ENCODE measurements at regions not wholly inside any gene's neighbourhood (a gene's known extent, or its start where the extent isn't known, plus 50 kb on each side); places are given as distances from the start of the nearest gene placed in this dataset.

DNA sequence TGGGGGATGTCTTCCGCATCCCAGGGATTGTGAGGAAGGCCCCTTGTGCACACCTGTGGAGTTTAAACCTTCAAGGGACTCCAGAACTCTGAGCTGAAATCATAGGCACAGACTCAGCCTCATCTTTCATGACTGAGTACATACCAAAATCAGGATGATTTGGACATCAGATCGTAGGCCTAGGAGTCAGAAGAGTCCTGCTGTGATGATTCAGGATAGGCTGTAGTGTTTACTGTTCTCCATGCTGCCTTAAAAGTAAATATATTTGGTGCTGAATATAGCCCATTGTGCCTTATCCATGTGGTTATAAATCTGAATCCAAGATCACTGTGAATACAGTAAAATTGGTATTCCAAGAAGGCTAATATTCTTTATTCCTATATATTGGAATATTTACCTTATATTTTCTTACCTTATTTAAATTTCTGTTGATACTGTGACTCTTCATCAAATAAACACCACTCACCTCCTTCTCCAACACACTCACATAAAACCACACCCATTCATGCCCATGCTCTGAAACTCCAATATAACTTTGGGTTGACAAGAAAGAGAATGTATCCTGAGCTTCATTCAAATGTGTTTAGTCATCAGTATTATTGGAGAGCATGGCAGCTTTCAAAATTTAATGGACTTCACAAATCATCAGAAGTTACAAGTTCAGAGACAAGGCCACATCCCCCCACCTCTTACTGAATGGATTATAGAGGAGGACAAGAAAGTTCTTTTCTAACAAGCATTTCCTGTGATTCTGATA lies 561.4 kb upstream of the LINC00305 start:
- DNase-seq (ENCODE audit: low spot score): no peak
- Mint-ChIP-seq H3K36me3 (ENCODE audit: low read depth, unreplicated experiment) (no peaks in the 10 kb centered on the region), H3K9me3 (ENCODE audit: unreplicated experiment) (no peaks in the 10 kb centered on the region), H3K4me3 (ENCODE audit: unreplicated experiment) (no peak overlapping the region), H3K27ac (ENCODE audit: unreplicated experiment) (no peak overlapping the region), H3K27me3 (ENCODE audit: unreplicated experiment) (no peaks in the 10 kb centered on the region), H3K4me1 (ENCODE audit: unreplicated experiment) (peaks cover 3% of the 10 kb centered on the region)
- TF ChIP-seq CTCF (IDR thresholded peaks at IDR 0.05; ENCODE audit: unreplicated experiment): no peak

DNA sequence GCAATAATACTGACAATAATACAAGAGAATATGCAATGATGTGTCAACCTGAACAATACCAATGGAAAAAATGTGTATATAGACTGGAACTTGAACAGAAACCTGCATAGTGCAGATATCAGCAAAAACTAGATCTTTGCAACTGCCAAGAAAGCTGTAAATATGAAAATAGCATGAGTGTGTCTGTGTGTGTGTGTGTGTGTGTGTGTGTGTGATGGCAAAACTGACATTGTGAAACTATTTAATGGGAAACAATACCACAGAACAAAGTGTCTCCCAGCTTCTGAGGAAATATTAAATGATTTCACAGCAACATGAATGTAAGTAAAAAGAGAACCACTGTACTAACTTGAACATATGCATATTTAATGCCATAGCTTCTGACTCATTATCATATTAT lies 558.2 kb upstream of the LINC00305 start:
- DNase-seq (ENCODE audit: low spot score): no peak
- Mint-ChIP-seq H3K27me3 (ENCODE audit: unreplicated experiment) (no peaks in the 10 kb centered on the region), H3K36me3 (ENCODE audit: low read depth, unreplicated experiment) (no peaks in the 10 kb centered on the region), H3K4me1 (ENCODE audit: unreplicated experiment) (no peaks in the 10 kb centered on the region), H3K9me3 (ENCODE audit: unreplicated experiment) (no peaks in the 10 kb centered on the region), H3K27ac (ENCODE audit: unreplicated experiment) (no peak overlapping the region), H3K4me3 (ENCODE audit: unreplicated experiment) (no peak overlapping the region)
- no peak for TF ChIP-seq CTCF (IDR thresholded peaks at IDR 0.05; ENCODE audit: unreplicated experiment)

DNA sequence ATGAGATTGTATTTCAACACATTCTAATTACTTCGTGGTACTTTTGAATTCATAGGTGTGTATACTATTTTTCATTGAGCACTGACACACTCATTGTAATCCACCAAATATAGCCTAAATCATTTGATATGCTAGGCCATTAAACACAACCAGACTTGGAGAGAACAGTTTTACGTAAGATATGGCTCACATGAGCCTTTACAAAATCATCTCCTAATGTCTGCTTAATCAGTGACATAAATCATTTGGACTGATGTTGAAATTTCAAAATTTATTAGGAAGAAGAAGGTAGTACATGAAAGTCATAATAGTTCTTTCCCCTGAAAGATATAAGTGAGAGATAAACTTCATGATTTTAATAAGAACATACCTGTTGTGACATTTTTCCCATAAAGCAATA lies 550.2 kb upstream of the LINC00305 start:
- H3K27me3 Mint-ChIP-seq (ENCODE audit: unreplicated experiment): peaks cover 4% of the 10 kb centered on the region
- H3K27ac Mint-ChIP-seq (ENCODE audit: unreplicated experiment): no peak overlapping the region
- no peaks in the 10 kb centered on the region for H3K36me3 Mint-ChIP-seq (ENCODE audit: low read depth, unreplicated experiment)
- no peaks in the 10 kb centered on the region for H3K4me1 Mint-ChIP-seq (ENCODE audit: unreplicated experiment)
- no peak for TF ChIP-seq CTCF (IDR thresholded peaks at IDR 0.05; ENCODE audit: unreplicated experiment)
- H3K4me3 Mint-ChIP-seq (ENCODE audit: unreplicated experiment): no peak overlapping the region
- no peak for DNase-seq (ENCODE audit: low spot score)
- no peaks in the 10 kb centered on the region for H3K9me3 Mint-ChIP-seq (ENCODE audit: unreplicated experiment)

DNA sequence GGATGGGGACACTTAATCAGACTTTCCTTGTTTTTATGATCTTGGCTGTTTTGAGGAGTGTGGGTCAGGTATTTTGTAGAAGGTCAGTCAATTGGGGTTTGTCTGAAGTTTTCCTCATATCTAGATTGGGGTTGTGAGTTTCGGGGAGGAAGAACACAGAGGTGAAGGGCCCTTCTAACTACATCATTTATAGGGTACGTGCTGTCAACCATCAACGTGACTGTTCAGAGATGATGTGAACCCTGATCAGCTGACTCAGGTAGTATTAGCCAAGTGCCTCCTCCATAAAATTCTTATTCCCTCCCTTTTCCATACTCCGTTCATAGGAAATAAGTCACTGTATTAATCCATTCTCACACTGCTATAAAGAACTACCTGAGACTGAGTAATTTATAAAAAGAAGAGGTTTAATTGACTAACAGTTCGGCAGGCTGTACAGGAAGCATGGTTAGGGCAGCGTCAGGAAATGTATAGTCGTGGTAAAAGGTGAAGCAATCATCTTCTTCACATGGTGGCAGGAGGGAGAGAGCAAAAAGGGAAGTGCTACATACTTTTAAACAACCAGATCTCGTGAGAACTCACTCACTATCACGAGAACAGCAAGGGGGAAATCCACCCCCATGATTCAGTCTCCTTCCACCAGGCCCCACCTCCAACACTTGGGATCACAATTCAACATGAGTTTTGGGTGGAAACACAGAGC lies 547.1 kb upstream of the LINC00305 start:
- DNase-seq (ENCODE audit: low spot score): no peak
- H3K4me3 Mint-ChIP-seq (ENCODE audit: unreplicated experiment): no peak overlapping the region
- no peaks in the 10 kb centered on the region for H3K4me1 Mint-ChIP-seq (ENCODE audit: unreplicated experiment)
- no peak overlapping the region for H3K27ac Mint-ChIP-seq (ENCODE audit: unreplicated experiment)
- no peak for TF ChIP-seq CTCF (IDR thresholded peaks at IDR 0.05; ENCODE audit: unreplicated experiment)
- H3K9me3 Mint-ChIP-seq (ENCODE audit: unreplicated experiment): no peaks in the 10 kb centered on the region
- H3K36me3 Mint-ChIP-seq (ENCODE audit: low read depth, unreplicated experiment): no peaks in the 10 kb centered on the region
- H3K27me3 Mint-ChIP-seq (ENCODE audit: unreplicated experiment): peaks cover 6% of the 10 kb centered on the region

GRCh38 chr18:64693766-64694165 lies 544.9 kb upstream of the LINC00305 start:
- Mint-ChIP-seq H3K27ac (ENCODE audit: unreplicated experiment) (no peak overlapping the region), H3K27me3 (ENCODE audit: unreplicated experiment) (peaks cover 7% of the 10 kb centered on the region), H3K36me3 (ENCODE audit: low read depth, unreplicated experiment) (no peaks in the 10 kb centered on the region), H3K9me3 (ENCODE audit: unreplicated experiment) (no peaks in the 10 kb centered on the region), H3K4me1 (ENCODE audit: unreplicated experiment) (no peaks in the 10 kb centered on the region), H3K4me3 (ENCODE audit: unreplicated experiment) (no peak overlapping the region)
- TF ChIP-seq CTCF (IDR thresholded peaks at IDR 0.05; ENCODE audit: unreplicated experiment): no peak
- no peak for DNase-seq (ENCODE audit: low spot score)

Data from endothelial cell (in vitro differentiated cells).